ENCODE measurements at regions not wholly inside any gene's neighbourhood (a gene's known extent, or its start where the extent isn't known, plus 50 kb on each side); places are given as distances from the start of the nearest gene placed in this dataset.

GRCh38 chr9:106722051-106722753, 140.8 kb upstream of the ZNF462 start:
- no peaks in the 10 kb centered on the region for H3K27me3 ChIP-seq (replicated peaks in 1 of 4; ENCODE audit: control insufficient read depth in 3 of 4, extremely low read depth in 1 of 4, insufficient read depth in 3 of 4, low read length in 3 of 4)
- H2BK120ac ChIP-seq (replicated peaks; ENCODE audit: low read depth, low read length): no peak overlapping the region
- no peak overlapping the region for H2BK5ac ChIP-seq (ENCODE audit: low read depth, low read length)
- H3K4ac ChIP-seq (replicated peaks; ENCODE audit: insufficient read length, low read depth, low read length): no peak overlapping the region
- no peak overlapping the region for H3K4me3 ChIP-seq (ENCODE audit: extremely low read depth in 1 of 4, insufficient read depth in 2 of 4, low read depth in 3 of 4, low read length in 4 of 4)
- no peak overlapping the region for H3K56ac ChIP-seq (replicated peaks; ENCODE audit: insufficient read length, low read depth, low read length)
- no peaks in the 10 kb centered on the region for H3K36me3 ChIP-seq (ENCODE audit: control insufficient read depth in 2 of 4, insufficient read depth in 4 of 4, low read length in 3 of 4)
- no peak overlapping the region for H3K27ac ChIP-seq (ENCODE audit: low read depth, low read length)
- no peaks in the 10 kb centered on the region for H3K79me2 ChIP-seq (ENCODE audit: control insufficient read depth in 1 of 2, insufficient read depth in 2 of 2, low read length in 2 of 2)
- FAIRE-seq: no peak
- H3K18ac ChIP-seq (ENCODE audit: extremely low read depth, low read length): no peak overlapping the region
- no peak overlapping the region for H4K5ac ChIP-seq (ENCODE audit: insufficient read length, low read depth, low read length)
- H4K20me1 ChIP-seq (replicated peaks in 1 of 2; ENCODE audit: control insufficient read depth in 1 of 2, insufficient read depth in 2 of 2, low read length in 2 of 2): no peaks in the 10 kb centered on the region
- no peaks in the 10 kb centered on the region for H3K79me1 ChIP-seq (ENCODE audit: low read depth, low read length)
- no peak overlapping the region for H2BK12ac ChIP-seq (ENCODE audit: low read depth, low read length)
- H2AK5ac ChIP-seq (ENCODE audit: low read depth, low read length): no peak overlapping the region
- H2AFZ ChIP-seq (ENCODE audit: low read length): 0 out of 2 replicates have a peak overlapping the region, but pooled peaks have one; percentile 68
- no peak overlapping the region for H4K91ac ChIP-seq (replicated peaks; ENCODE audit: insufficient read length, low read length)
- DNase-seq (ENCODE audit: low read depth in 1 of 2, low spot score in 2 of 2): no peak
- no peak overlapping the region for H3K4me2 ChIP-seq (ENCODE audit: insufficient read depth in 1 of 2, low read depth in 2 of 2, low read length in 2 of 2)
- no peak overlapping the region for H3K14ac ChIP-seq (ENCODE audit: insufficient read length)
- CTCF ChIA-PET (ENCODE audit: partially characterized antibody): interaction anchor here (0.7 kb wide), 1 partner anchor 335 kb away, joined by 3 read pairs; no protein-coding TSS in a partner anchor
- H3K4me1 ChIP-seq (replicated peaks in 1 of 4; ENCODE audit: control insufficient read depth in 3 of 4, insufficient read depth in 4 of 4, low read length in 3 of 4): peaks cover 0 to 4% (median 0%) of the 10 kb centered on the region in 4 experiments; a peak in 1 of 7 replicates
- no peak overlapping the region for H4K8ac ChIP-seq (ENCODE audit: extremely low read depth, insufficient read depth, low read length)
- no peak overlapping the region for H3K9ac ChIP-seq (replicated peaks in 1 of 4; ENCODE audit: extremely low read depth in 1 of 4, low read depth in 3 of 4, low read length in 3 of 4)
- POLR2A ChIA-PET (ENCODE audit: partially characterized antibody): no interaction called here
- no peaks in the 10 kb centered on the region for H3K9me3 ChIP-seq (ENCODE audit: insufficient read depth in 2 of 2, low read depth in 1 of 2, low read length in 1 of 2)
- H2BK15ac ChIP-seq (ENCODE audit: low read length): no peak overlapping the region
- no peak overlapping the region for H2BK20ac ChIP-seq (ENCODE audit: low read length)
- WGBS, 2 experiments (ENCODE audit: extremely low coverage in 1 of 2, insufficient coverage in 1 of 2, insufficient read length in 1 of 2, insufficient replicate concordance in 2 of 2, low coverage in 1 of 2, low lambda C conversion rate in 2 of 2, missing lambda C conversion rate in 1 of 2): 87% methylated on average over 4 of the region's 4 CpGs; no CpG with 5 or more reads in 1 of the 2 experiments
- TF ChIP-seq TBP (IDR thresholded peaks at IDR 0.05; ENCODE audit: low read depth, low read length) (no peak), CEBPB (IDR thresholded peaks at IDR 0.05; ENCODE audit: low read depth, low read length) (peak; percentile 56; the same call in 1 of the 2 replicates)
- no peak overlapping the region for H3K23ac ChIP-seq (ENCODE audit: insufficient read length)
- H3K23me2 ChIP-seq (ENCODE audit: low read depth, low read length): no peaks in the 10 kb centered on the region; the same call in 1 of the 2 replicates

Data from H1 (cell line).